ENCODE measurements at regions not wholly inside any gene's neighbourhood (a gene's known extent, or its start where the extent isn't known, plus 50 kb on each side); places are given as distances from the start of the nearest gene placed in this dataset.

DNA sequence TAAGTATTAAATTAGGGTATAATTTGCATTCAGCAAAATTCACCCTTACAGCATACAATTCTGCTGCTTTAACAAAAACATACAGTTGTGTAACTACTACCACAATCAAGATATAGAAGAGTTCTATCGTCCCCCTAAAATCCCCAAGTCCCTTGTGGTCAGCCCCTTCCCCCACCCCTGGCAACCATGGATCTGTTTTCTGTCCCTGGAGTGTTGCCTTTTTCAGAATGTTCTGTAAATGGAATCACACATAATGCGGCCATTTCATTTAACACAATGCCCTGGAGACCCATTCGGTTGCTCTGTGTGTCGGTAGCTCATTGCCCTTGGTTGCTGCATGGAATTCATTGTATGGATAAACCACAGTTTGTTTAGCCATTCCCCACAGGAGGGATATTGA is 190.2 kb downstream of the IRX5 start:
- TF ChIP-seq, protein P1, sequence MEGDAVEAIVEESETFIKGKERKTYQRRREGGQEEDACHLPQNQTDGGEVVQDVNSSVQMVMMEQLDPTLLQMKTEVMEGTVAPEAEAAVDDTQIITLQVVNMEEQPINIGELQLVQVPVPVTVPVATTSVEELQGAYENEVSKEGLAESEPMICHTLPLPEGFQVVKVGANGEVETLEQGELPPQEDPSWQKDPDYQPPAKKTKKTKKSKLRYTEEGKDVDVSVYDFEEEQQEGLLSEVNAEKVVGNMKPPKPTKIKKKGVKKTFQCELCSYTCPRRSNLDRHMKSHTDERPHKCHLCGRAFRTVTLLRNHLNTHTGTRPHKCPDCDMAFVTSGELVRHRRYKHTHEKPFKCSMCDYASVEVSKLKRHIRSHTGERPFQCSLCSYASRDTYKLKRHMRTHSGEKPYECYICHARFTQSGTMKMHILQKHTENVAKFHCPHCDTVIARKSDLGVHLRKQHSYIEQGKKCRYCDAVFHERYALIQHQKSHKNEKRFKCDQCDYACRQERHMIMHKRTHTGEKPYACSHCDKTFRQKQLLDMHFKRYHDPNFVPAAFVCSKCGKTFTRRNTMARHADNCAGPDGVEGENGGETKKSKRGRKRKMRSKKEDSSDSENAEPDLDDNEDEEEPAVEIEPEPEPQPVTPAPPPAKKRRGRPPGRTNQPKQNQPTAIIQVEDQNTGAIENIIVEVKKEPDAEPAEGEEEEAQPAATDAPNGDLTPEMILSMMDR (IDR thresholded peaks at IDR 0.05): no peak
- TF ChIP-seq POLR2A (IDR thresholded peaks at IDR 0.05): no peak

Data from testis (tissue), 2 donors.